Fibroblast of peridontal ligament (primary cell): ENCODE measurements at regions not wholly inside any gene's neighbourhood (a gene's known extent, or its start where the extent isn't known, plus 50 kb on each side); places are given as distances from the start of the nearest gene placed in this dataset.

Experiments used
- DNase-seq: peaks from one replicate; pipeline ENCODE4 v3.0.0-alpha.2; 2010; ENCODE audit errors: extremely low read depth

DNA sequence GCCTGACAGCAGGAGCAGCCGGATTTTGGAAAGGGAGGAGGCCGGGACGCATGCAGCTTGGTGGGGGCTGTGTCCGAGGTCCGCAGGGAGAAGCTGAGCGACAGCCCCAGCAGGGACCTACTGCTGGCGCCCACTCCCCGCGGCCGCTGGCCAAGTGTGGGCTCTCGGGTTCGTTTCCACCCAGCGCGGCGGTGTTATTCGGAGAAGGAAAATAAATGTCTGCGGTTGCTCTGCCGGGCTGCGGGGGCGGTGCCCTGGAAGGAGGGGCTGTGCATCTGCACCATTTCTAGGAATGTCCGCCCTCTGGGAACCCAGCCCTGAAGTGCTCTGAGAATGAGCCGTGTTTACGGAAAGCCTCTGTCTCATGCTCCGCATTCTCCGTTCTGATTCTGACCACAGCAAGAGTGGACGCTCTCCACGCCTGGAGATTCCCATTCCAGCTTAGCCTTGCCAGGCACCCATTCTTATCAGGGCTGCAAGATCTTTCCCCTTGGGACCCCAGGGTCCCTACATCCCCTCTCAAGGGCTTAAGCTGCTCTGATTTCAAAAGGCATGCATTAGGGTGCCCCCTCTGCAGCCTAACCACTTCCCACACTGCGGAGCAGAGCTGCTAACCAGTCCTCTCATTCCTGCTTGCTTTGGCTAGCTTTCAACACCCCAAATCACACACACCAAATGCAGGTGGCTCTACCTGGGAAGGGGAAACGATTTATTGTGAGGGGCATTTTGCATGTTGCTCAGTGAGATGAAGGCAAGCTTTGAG lies 256.6 kb upstream of the GLI3 start:
- peak; percentile 88 for DNase-seq

DNA sequence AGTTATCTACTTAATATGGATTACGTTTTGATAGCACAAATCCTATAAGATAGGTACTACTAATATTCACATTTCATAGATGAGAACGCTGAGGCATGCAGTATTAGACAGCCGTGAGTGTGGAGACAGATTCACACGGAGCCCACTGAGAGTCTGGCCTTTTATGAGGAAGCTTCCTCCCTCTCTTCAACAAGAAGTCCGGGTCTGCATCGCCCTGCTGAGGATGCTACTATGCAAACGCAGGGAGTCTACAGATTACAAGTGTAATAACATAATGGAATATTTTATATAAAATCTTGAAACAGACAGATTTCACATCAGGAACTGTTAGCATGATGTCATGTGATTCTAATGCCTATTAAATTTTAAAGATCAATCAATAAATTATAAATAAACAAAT lies 255.9 kb upstream of the GLI3 start:
- DNase-seq = no peak

DNA sequence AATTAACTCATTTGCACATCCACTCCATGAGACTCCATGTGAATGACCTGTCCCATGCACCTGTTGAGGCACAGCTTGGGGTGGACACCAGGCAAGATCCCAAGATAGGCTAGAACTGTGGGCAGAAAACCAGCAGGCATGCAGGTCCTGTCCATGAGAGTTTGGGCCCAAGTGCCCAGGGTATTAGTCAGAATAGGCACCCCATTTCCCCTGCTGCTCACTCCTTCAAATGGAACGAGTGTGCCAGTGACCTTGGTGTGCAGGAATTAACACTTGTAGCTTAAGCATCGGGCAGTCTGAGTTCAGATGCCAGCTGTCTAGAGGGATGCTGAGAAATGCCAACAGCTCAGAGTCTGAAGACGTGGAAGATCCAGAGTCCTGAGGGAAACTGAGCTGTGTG lies 254.1 kb upstream of the GLI3 start:
- no peak for DNase-seq

DNA sequence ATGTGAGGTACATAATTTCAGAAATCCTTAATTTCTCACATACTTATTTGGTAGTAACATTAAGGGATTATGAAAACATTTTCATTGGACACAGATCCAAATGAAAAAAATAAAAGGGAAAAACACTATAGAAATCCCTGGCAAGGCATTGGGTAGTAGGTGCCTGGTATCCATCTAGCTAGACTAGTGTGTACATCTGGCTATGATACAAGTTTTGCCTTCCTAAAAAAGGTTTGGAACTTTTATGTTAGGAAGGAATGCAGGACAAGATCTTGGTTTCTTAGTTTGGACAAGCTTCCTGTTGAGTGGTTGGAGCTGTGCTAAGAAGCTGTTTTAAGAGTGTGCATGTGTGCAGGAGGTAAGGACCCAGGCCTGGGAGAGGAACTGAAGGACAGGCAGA lies 252.3 kb upstream of the GLI3 start:
- no peak for DNase-seq

DNA sequence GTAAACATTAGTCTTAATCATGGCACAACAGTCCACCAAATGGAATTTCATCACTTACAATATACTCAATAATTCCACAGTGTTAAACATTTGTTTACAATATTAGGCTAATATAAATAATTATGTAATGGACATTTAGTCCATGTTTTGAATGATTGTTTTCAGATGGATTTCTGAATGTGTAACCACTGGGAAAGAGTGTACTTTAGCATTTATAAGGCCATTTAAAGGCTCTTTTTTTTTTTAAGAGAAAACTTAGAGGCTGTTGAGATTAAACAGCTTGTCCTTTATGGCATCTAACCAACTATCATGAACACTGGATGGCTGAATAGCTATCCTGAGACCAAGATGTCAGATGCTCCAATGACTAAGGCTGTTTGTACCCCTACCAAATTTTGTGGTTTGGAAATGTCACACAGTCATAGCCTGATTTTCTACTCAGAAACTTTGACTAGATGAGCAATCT lies 248.3 kb upstream of the GLI3 start:
- no peak for DNase-seq

DNA sequence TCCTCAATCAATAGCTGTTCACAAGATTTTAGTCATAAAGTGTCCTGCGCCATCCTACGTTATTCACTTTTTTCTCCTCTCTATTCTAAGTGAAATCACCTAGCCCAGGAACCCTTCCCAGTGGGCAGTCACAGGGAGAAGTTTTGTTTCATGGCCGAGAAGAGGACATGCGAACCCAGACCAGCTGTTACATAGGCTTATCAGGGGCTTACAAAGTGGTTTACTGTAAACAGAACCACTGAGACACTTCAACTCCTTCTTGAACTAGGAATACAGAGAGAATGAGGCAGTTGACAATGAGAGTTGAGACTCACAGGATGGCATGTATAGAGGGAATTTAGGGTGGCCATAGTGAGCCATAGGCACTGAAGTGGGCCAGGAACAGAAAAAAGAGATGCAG lies 246.9 kb upstream of the GLI3 start:
- no peak for DNase-seq

DNA sequence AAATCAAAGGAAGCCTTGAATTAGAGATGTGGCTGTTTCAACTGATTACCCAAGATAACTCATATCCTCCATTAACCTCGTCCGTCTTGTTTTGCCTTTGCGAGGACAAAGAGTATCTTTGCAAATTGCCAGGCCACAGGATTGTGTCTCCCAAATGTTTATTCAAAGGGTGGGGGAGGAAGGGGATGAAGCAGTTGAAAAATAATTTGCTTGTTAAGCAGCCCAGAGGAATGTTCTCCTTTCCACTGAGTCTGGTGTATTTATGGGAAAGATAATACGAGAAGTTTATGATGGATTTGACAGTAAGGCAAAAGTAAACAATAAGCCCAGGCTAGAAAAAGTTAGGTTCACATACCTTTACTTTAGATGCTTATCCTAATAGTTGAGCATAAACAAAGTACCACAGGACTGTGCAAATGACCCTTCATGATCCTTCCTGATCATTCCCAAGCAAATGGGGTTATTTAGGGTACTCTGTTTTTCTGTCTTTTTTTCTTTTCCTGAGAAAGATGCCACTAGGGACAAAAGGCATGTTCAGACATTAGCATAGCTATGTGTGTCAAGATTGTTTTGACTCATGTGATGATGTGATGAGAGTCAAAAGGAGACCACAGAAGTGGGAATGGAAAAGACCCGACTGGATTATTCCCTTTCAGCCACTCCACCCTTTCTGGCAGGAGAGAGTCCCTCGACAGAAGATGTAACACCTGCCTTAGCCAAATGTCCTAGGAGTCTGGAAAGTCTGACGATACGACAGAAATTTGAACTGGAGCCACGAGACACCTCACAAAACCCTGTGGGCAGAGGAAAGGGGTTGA lies 243.0 kb upstream of the GLI3 start:
- no peak for DNase-seq

DNA sequence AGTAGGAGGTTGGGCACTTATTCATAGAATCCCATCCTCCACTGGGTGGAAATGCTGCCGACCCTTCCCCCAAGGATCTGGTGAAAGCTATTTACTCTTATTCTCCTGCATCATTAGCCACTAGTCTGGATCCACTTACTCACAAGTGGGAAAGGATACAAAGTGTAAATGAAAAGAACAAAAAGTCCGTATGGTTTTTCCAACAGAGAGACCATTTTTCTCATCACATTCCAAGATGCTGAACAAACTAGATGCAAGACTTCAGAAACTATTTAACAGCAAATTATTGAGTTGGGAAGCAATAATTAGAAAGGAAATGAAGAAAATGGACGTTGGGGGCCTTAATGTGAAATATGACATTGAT lies 242.4 kb upstream of the GLI3 start:
- no peak for DNase-seq

DNA sequence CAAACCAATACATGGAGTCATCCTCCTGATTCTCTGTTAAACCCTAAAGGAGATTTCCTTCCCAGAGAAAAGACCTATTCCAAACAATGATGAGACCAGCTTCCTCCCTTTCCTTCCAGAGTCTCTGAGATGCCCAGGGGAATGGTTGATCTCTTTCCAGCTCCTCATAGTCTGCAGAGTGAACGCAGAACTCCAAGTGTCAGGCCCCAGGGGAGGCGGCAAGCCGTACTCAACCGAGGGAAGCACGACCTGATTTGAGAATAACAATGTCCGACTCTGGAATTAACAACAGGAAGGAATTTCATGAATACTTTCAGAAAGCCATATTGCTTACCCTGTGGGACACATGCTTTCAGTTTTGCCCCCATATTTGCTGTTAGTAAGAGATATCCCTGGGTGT lies 241.7 kb upstream of the GLI3 start:
- no peak for DNase-seq

DNA sequence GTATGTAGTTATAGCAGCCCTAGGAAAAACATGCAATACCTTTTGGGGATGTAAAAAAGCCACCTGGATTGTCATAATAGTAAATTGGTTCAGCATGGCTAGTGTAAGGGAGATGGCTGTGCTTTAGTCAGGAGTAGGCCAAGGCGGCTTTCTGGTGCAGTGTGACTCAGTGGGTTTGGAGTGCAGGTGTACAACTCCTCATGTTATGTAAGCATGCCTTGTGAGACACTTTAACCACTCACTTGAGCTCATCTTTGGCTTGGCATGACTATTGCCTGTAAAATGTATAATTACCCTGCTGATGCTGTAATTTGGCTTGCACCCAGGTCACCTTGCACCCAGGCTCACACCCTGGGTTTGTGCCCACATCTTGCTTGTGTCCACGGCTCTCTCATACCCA lies 239.2 kb upstream of the GLI3 start:
- no peak for DNase-seq

DNA sequence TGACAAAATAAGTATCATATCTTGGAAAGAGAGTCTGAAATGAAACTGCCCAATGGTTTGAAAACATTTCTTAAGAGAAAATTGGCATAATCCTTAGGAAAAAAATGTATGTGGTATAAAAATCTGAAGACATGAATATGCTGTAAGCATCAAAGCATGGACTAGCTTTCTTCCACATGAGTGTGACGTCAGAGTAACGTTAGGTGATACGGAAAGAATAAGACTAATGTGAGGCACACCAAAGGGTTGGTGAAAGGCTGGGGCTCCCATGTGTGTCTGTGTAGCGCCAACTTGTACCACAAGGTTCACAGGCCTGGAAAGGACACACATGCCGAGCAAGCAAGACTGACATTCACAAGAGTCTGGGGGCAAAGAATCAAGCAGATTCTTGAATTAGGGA lies 238.1 kb upstream of the GLI3 start:
- DNase-seq = no peak

DNA sequence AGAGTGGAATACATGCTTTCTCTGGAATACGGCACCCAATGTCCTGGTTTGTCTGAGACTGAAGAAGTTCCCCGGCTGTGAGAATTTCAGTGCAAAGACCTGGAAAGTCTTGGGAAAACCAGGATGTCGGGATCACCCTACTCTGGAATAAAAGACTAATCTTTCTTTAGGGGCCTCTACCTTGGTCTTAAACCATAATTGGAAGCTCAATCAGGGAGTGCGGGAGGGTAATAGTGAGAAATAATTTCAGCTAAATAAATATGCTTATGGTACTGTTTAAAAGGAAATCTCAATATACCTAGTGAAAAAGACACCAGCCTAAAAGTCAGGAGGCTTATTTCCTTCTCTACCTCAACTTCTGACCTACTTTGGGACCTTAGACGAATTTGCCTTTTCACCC lies 236.1 kb upstream of the GLI3 start:
- DNase-seq = no peak

DNA sequence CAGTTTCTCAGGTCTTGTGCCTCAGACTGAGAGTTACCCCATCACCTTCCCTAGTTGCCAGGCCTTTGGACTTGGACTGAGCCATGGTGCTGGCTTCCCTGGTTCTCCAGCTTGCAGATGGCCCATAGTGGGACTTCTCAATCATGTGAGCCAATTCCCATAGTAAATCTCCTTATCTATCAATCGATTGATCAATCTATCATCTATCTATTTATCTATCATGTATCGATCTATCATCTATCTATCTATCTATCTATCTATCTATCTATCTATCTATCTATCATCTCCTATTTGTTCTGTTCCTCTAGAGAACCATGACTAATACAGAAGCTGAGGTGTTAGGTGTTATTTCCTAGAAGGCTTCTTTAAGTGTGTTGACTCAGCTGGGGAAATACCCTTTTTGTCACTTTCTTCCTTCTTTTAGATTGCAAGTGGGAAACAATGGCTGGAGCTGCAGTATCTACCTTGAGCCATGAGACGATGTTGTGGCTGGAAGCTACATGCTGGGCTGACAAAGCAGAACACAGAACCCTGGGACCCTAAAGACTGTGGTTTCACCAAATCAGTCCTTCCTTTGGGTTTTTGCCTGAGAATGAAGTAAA lies 234.7 kb upstream of the GLI3 start:
- no peak for DNase-seq

DNA sequence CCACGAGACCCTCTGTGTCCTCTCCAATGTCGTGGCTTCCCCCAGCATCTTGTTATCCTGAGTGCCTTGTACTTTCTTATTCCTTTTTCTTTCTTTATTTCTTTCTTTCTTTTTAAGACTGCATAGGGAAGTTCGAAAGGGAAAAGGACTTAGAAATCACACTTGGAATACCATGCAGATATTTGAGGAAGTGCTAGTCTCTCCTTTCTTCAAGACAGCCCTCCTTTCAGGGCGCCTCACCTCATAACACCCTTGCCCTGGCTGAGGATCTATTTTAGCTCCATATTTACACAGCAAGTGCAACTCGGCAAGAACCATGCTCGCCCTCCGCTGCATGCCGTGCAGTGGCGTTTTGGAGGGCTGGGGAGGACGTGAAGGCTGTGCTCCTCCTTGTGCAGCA lies 232.3 kb upstream of the GLI3 start:
- DNase-seq = no peak

DNA sequence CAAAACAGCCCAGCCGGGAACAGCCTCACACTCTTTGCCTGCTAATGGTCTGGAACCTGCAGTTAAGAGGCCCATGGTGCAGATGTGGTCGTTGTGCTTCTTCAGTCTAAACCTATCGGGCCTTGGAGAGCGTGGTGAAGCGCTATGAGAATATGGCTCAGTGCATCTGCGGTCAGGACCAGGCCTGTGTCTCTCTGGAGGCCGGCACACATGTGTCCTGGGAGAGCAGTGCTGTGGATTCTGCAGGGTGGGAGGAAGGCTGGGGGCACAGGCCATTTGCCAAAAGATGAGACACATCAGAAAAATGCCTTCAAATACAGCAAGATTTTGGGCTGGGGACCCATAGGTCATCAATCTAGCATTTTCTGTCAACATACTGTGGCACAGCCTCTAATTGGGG lies 231.5 kb upstream of the GLI3 start:
- no peak for DNase-seq

DNA sequence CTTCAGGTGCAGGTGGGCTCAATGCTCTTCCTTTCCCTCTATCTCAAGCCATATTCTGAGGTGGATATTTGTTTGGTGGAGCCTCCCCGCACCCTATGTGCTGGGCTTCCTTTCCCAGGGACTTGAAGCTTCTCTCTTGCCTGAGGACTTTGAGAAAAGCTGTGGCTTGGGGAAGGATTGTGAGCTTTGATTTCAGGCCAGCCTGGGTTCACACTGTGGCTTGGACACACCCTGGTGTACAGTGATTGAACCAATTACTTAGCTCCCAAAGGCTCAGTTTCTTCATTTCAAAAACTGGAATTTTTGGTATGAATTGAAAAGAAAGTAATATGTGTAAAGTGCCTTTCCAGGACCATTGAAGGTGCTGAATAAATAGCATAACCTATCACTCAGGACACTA lies 224.5 kb upstream of the GLI3 start:
- no peak for DNase-seq

DNA sequence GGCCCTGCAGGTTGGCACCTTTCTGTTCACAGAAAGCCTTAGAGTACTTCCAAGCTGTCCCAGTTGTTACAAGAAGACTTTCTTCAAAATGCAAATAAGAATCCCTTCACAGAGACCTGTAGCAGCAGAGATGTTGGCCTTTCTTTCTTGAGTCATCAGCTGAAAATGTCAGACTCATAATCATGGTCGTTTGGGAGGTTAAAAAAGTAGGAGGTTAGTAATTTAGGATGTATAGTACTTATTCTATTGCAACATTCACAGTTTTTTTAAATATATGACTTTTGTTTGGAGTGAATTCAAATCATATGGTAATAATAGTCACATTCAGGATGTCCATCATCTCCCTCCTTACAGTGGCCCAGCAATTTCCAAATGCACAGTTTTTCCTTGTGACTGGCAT lies 223.9 kb upstream of the GLI3 start:
- DNase-seq = no peak

DNA sequence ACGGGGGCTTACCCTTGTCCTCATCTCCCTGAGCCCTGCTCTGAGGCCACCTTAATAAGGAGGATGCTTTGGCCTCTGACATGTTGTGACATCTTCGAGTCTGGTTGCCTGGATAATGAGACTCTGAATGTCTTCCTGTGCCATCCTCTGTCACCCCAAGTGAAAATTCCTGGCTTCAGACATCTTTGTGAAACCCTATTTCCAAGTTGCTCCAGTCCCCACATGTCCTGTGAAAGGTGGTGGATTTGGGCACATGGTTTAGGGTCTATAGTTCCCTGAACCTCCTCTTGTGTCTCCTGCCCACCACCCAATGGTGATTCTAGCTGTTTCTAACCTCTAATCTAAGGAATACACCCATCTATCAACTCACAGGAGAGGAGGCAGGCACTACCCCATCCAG lies 223.1 kb upstream of the GLI3 start:
- DNase-seq = no peak

DNA sequence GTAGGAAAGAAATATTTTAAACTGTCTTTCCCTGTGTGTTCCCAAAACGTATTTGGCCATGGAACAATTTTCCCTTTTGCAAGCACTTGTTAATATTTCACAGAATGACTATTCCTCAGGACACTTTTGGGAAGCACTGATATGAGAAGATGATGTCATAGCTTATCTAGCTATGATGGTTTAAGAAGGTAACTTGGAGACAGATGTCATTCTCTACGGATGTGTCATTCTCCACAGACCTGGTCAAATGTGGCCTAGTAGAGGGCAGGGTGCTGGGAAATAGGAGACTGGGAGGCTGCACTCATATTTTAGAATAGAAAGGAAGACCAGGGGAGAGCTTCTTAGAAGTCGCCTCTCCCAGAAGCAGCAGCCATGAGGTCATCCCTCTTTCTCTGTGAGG lies 220.7 kb upstream of the GLI3 start:
- DNase-seq = no peak

DNA sequence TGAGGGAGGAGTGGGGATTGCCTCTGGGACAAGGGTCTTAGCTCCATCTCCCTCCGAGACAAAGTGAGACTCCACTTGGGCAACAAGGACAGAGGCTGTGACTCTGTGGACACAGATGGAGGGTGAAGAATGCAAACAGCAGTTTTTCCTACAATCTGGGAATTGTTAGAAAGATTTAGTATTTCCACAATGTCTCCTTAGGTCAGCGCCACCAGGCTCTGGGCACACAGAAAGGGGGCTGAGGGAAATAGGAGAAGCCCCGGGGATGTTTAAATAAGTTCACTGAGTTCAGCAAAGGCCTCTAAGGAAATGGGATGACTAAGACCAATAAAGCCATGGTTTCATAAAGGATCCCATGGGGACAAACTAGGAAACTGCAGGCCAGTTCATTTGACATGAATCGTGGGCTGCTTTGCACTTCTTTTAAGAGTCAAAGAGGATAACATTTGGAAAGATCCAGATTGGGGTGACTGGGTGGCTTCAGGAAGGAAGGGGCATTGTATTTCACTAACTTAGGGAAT lies 219.8 kb upstream of the GLI3 start:
- no peak for DNase-seq

DNA sequence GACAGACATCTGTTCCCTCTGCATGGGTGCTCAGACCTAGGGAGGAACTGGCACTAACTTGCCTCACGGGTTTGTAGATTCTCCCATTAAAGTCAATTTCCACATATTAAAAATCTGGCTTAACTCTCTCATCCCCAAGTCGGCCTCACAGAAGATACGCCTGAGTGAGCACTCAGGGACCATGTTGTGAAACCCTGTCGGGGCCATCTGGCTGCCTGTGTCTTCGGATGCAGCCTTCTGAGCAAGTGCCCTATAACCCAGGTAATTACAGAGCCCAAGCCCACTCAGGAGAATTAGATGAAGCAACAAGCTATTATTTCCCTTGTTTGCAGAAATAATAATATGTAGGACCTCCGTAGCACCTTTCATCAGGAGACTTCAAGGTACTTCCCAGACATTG lies 219.3 kb upstream of the GLI3 start:
- no peak for DNase-seq

DNA sequence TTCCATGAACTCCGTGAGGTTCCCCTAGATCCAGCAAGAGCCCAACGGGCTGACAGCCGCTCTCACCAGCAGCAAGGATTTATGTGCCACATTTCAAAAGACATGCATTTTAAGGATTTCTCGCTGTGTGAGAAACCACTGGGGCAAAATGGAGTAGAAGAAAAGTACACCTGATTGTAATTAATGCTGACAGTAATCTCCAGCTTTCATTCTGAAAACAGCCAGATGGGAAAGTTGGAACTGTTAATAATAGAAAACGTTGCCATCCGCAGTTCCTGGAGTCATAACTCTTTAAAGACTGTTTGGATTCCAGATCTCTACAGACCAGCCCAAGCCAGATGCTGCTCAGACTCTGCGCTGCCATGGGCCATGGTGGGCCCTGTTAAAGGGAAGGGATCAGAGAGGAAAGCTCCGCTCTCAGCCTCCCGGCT lies 216.9 kb upstream of the GLI3 start:
- DNase-seq = no peak

DNA sequence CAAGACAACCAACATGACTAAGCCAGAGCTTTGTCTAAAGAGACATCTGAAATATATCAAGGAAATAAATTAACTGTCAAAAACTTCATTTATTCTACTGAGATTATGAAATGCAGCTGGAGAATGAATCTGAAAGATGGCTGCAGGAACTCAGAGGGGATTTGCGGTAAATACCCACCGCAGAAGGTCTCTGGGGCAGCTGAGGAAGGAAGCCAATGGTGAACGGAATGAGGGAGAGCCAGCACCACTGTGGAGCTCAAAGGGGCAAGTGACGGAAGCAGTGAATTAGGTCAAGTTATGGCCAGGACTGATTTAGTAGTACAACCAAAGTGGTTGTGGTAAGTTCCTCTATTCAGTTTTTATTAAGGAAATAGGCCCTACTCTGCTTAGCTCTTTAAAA lies 215.3 kb upstream of the GLI3 start:
- DNase-seq = no peak
